ENCODE measurements at regions not wholly inside any gene's neighbourhood (a gene's known extent, or its start where the extent isn't known, plus 50 kb on each side); places are given as distances from the start of the nearest gene placed in this dataset.
"Not testable (repeated sequence)": the region's sequence is repeated elsewhere in the genome, so short reads cannot be mapped to it uniquely, and the experiment has no call there.

- no peak for TF ChIP-seq CTCF (conservative IDR thresholded peaks at IDR 0.05; ENCODE audit: low read depth)
- no peak overlapping the region for H3K27ac ChIP-seq
- POLR2A ChIA-PET (ENCODE audit: low non-redundant PET): no interaction called here
- CTCF ChIA-PET: interaction anchor here (0.6 kb wide), 1 partner anchor 57 kb away, joined by 3 read pairs; no protein-coding TSS in a partner anchor
- DNase-seq (ENCODE audit: low spot score): no peak
These were observed 203.0 kb upstream of the PCSK5 start for GRCh38 chr9:75687359-75687953.

DNA sequence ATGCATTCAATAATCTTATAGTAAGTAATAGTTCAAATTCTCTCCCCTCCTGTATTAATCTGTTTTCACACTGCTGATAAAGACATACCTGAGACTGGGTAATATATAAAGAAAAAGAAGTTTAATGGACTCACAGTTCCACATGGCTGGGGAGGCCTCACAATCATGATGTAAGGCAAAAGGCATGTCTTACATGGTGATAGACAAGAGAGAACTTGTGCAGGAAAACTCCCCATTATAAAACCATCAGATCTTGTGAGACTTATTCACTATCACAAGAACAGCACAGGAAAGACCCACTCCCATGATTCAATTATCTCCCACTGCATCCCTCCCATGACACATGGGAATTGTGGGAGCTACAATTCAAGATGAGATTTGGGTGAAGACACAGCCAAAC is 199.9 kb upstream of the PCSK5 start:
- DNase-seq (ENCODE audit: low spot score); CTCF ChIA-PET; POLR2A ChIA-PET (ENCODE audit: low non-redundant PET); H3K27ac ChIP-seq: not testable (repeated sequence)

- POLR2A ChIA-PET (ENCODE audit: low non-redundant PET): no interaction called here
- TF ChIP-seq CTCF (conservative IDR thresholded peaks at IDR 0.05; ENCODE audit: low read depth): no peak
- CTCF ChIA-PET: interaction anchor here (0.6 to 0.8 kb wide), 2 partner anchors 173 to 295 kb away, joined by 3 to 4 read pairs; no protein-coding TSS in a partner anchor
- H3K27ac ChIP-seq: no peak overlapping the region
- no peak for DNase-seq (ENCODE audit: low spot score)
These were observed 199.1 kb upstream of the PCSK5 start for GRCh38 chr9:75691408-75691807.

DNA sequence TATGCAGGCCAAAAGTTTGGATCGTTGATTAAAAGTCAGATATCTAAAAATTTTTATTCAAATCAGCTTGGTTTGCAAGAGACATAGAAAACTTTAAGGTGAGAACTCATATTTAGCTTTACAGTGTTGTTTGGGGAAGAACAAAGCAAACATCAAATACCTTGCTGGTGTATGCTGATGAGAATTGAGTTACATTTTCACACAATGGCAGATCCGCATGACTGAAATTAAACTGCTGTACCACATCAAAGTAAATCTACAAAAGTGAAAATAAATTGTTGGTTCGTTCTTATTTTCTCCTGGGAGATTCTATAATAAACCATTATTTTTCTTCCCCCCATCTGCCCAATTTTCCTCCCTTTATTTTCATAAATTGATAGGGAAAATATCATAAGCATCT is 198.2 kb upstream of the PCSK5 start:
- DNase-seq (ENCODE audit: low spot score): no peak
- ChIA-PET POLR2A (ENCODE audit: low non-redundant PET) (no interaction called here), CTCF (interaction anchor here (0.6 to 0.8 kb wide), 2 partner anchors 172 to 296 kb away, joined by 3 to 4 read pairs; no protein-coding TSS in a partner anchor)
- H3K27ac ChIP-seq: no peak overlapping the region
- no peak for TF ChIP-seq CTCF (conservative IDR thresholded peaks at IDR 0.05; ENCODE audit: low read depth)

- POLR2A ChIA-PET (ENCODE audit: low non-redundant PET): no interaction called here
- CTCF ChIA-PET: interaction anchor here (0.6 kb wide), 2 partner anchors 156 to 189 kb away, joined by 3 read pairs; no protein-coding TSS in a partner anchor
- H3K27ac ChIP-seq: no peak overlapping the region
- no peak for TF ChIP-seq CTCF (conservative IDR thresholded peaks at IDR 0.05; ENCODE audit: low read depth)
- no peak for DNase-seq (ENCODE audit: low spot score)
These were observed 194.6 kb upstream of the PCSK5 start for GRCh38 chr9:75695921-75696320.

- ChIA-PET POLR2A (ENCODE audit: low non-redundant PET) (no interaction called here), CTCF (no interaction called here)
- DNase-seq (ENCODE audit: low spot score): no peak
- TF ChIP-seq CTCF (conservative IDR thresholded peaks at IDR 0.05; ENCODE audit: low read depth): no peak
- no peak overlapping the region for H3K27ac ChIP-seq
These were observed 191.5 kb upstream of the PCSK5 start for GRCh38 chr9:75699017-75699416.

DNA sequence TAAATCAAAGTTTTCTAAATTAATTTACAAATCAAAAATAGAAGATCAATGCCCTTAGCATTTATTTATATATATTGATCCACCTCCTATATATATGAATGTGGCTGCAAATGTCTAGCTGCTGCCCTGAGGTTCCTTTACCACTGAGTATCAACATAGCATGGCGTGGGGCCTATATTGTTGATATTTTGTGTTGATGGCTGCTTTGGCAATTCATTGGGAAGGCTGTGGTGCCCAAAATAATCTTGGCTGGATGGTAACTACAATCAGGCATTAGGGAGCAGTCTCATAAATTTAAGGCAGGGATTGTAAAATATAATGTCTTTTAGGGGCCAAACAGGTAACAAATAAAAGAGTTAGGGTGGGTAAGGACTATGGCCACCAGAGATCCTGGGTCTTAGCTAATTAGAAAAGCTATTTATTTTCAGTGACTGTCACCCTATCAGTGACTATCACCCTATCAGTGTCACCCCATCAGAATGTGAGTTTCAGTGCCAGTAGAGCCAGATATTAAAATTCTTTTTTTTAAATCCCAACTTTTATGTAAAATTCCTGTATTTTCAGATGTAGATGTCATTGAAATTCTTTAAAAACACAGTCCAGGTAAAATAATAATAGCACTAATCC is 190.7 kb upstream of the PCSK5 start:
- CTCF ChIA-PET: no interaction called here
- POLR2A ChIA-PET (ENCODE audit: low non-redundant PET): no interaction called here
- no peak for DNase-seq (ENCODE audit: low spot score)
- TF ChIP-seq CTCF (conservative IDR thresholded peaks at IDR 0.05; ENCODE audit: low read depth): no peak
- H3K27ac ChIP-seq: no peak overlapping the region

All from RWPE1 (cell line).